ENCODE measurements at regions not wholly inside any gene's neighbourhood (a gene's known extent, or its start where the extent isn't known, plus 50 kb on each side); places are given as distances from the start of the nearest gene placed in this dataset.

DNA sequence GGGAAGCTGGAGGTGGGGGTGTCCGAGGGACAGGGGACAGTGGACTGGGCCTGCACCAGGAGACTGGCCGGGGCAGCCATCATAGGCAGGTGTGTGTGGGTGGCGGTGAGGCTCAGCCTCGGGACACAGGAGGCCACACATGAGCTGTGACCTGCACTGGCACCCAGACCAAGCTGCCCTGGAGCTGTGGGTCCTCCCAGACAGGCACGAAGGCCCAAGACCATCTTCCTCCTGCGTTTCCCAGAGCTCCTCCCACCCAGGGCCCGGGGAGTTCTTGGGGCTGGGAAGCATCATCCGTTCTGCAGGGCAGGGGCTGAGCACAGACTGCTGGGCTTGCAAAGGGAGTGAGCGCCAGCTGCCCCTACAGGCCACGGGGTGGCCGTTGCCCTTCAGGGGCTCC lies 87.4 kb downstream of the PDGFA start:
- no peak overlapping the region for H3K4me3 ChIP-seq (ENCODE audit: low read depth, low read length)
- no peak for TF ChIP-seq CTCF (IDR thresholded peaks at IDR 0.05; ENCODE audit: insufficient read depth, low read length, severe bottlenecking)
- DNase-seq (ENCODE audit: low read depth) (no peak), FAIRE-seq (peak; percentile 50)
- H3K27me3 ChIP-seq (ENCODE audit: control insufficient read depth, insufficient read depth, low read length), result no peaks in the 10 kb centered on the region
- H3K36me3 ChIP-seq (ENCODE audit: control insufficient read depth, insufficient read depth, low read length), result no peaks in the 10 kb centered on the region

DNA sequence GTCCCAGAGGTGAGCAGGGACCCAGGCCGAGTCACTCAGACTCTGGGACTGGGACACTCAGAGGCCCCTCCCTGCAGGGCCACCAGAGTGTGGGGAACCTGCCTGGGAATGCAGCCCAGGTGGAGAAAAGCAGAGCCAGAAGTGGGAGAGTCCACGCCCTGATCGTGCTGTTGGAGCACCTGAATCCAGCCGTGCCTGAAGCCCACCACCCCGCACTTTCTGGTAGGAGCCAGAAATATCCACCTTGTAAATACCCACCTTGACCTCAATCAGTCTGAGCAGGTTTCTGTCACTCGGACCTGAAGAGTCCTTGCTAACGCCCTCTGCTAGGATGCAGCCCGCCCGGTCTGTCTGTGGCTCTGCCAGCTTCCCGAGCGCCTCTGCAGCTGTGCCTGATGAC lies 86.7 kb downstream of the PDGFA start:
- FAIRE-seq (no peak), DNase-seq (ENCODE audit: low read depth) (no peak)
- H3K27me3 ChIP-seq (ENCODE audit: control insufficient read depth, insufficient read depth, low read length), result no peaks in the 10 kb centered on the region
- no peaks in the 10 kb centered on the region for H3K36me3 ChIP-seq (ENCODE audit: control insufficient read depth, insufficient read depth, low read length)
- TF ChIP-seq CTCF (IDR thresholded peaks at IDR 0.05; ENCODE audit: insufficient read depth, low read length, severe bottlenecking), result no peak
- H3K4me3 ChIP-seq (ENCODE audit: low read depth, low read length), result no peak overlapping the region

DNA sequence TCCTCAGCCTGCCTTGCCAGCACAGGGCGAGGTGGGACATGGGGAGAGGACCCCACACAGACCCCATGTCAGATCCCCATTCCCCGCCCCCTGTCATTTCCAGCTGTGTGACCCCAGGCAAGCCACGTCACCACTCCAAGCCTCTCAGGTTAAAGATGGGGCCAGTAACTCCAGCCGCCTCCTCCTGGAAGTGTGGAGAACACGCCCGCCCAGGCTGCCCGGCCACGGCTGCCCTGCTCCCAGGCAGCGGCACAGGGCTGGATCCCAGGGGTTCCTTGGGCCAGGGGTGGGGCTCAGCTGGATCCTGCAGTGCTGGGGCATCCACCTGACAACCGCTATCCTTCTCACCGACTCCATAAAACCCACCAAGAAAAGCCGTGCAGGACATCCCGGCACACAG lies 86.1 kb downstream of the PDGFA start:
- Histone ChIP-seq H3K36me3 (ENCODE audit: control insufficient read depth, insufficient read depth, low read length) (no peaks in the 10 kb centered on the region), H3K27me3 (ENCODE audit: control insufficient read depth, insufficient read depth, low read length) (no peaks in the 10 kb centered on the region), H3K4me3 (ENCODE audit: low read depth, low read length) (no peak overlapping the region)
- no peak for FAIRE-seq
- DNase-seq (ENCODE audit: low read depth), result no peak
- TF ChIP-seq CTCF (IDR thresholded peaks at IDR 0.05; ENCODE audit: insufficient read depth, low read length, severe bottlenecking), result no peak

DNA sequence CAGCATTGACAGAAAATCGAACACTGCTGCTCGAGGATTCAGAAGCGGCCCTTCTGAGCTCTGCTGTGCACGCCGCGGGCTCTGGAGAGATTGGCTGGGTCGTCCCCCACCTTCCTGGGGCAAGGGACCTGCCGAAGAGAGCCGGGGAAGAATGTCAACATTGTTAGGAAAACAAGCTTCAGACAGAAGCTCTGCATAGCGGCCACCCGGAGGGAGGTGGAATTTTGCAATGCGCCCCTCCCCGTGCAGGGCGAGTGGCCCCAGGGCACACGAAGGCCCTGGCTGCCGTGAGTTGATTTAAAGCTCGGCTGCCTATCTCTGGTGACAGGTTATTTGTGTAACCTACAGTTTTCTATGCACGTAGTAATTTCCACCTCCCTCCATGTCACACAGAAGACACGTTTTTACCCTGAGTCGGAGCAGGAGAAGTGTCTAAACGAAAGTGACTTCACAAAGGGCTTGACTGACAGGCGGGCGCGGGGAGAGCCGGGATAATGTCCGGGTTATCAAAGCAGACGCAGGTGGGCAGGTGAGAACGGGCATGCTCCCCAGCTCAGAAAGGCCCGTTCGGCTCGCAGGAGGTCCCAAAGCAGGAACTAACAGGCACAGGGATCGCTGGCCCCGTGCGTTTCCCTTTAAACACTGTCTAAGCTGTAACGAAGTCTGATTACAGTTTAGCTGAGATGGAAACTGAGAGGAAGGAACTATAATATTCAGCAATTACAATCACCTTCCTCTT lies 84.6 kb downstream of the PDGFA start:
- DNase-seq (ENCODE audit: low read depth) (no peak), FAIRE-seq (no peak)
- Histone ChIP-seq H3K4me3 (ENCODE audit: low read depth, low read length) (peak overlapping the region; percentile 32), H3K27me3 (ENCODE audit: control insufficient read depth, insufficient read depth, low read length) (no peaks in the 10 kb centered on the region), H3K36me3 (ENCODE audit: control insufficient read depth, insufficient read depth, low read length) (no peaks in the 10 kb centered on the region)
- TF ChIP-seq CTCF (IDR thresholded peaks at IDR 0.05; ENCODE audit: insufficient read depth, low read length, severe bottlenecking), result no peak

DNA sequence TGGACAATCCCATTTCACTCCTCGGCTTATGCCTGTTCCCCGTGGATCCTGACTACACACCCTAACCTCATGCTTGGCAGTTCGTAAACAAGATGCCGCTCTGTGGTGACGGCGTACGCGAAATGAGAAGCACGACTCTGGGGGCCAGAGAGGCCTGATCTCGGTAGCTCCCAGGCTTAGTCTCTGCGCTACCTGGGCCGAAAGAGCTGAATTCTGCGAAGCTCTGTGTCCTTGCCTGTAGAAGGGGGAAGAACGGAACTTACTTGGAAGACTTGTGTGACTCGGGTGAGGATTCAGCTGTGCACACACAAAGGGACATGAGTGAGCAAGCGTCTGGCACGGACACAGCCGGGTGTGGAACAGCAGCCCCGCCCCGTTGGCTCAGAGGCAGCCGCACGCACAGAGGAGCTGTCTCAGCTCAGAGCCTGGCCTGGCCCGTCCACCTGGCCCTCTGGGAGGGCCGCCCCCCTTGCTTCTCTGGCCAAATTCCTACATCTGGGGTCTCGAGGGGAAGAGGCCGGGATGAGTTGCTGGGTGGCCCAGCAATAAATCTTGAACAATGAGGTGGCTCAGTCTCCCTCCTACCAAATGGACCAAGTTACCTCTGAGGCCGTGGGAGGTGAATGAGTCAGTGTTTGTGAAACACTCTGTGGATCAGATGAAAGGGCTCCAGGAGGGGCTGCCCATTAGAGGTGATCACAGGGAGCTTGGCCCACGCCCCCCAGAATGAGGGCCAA lies 83.8 kb downstream of the PDGFA start:
- FAIRE-seq, result peak; percentile 64
- peak; percentile 83 for DNase-seq (ENCODE audit: low read depth)
- no peak for TF ChIP-seq CTCF (IDR thresholded peaks at IDR 0.05; ENCODE audit: insufficient read depth, low read length, severe bottlenecking)
- no peaks in the 10 kb centered on the region for H3K27me3 ChIP-seq (ENCODE audit: control insufficient read depth, insufficient read depth, low read length)
- peak overlapping the region; percentile 32 for H3K4me3 ChIP-seq (ENCODE audit: low read depth, low read length)
- H3K36me3 ChIP-seq (ENCODE audit: control insufficient read depth, insufficient read depth, low read length), result no peaks in the 10 kb centered on the region
